ENCODE measurements at regions not wholly inside any gene's neighbourhood (a gene's known extent, or its start where the extent isn't known, plus 50 kb on each side); places are given as distances from the start of the nearest gene placed in this dataset.

GRCh38 chr7:157076466-157076865 is 62.3 kb upstream of the UBE3C start:
- peaks cover 0 to 26% of the 10 kb centered on the region in 2 donors for H3K27me3 ChIP-seq
- DNase-seq (ENCODE audit: low spot score in 2 of 2), result no peak
- no peak overlapping the region for H3K4me3 ChIP-seq
- no peak overlapping the region for H3K27ac ChIP-seq
- H3K36me3 ChIP-seq, result no peaks in the 10 kb centered on the region
- TF ChIP-seq CTCF (IDR thresholded peaks at IDR 0.05) (no peak), POLR2A (IDR thresholded peaks at IDR 0.05) (no peak), EP300 (IDR thresholded peaks at IDR 0.05) (no peak)
- H3K4me1 ChIP-seq, result peaks cover 0 to 6% (median 0%) of the 10 kb centered on the region in 4 donors
- peaks cover 0 to 15% (median 0%) of the 10 kb centered on the region in 4 donors for H3K9me3 ChIP-seq
- WGBS, 2 donors, result 85 to 90% methylated on average over 6 of the region's 6 CpGs

GRCh38 chr7:157077021-157077420 is 61.7 kb upstream of the UBE3C start:
- H3K9me3 ChIP-seq, result peaks cover 0 to 15% (median 0%) of the 10 kb centered on the region in 4 donors
- H3K27ac ChIP-seq, result no peak overlapping the region
- DNase-seq (ENCODE audit: low spot score in 2 of 2), result no peak
- whole genome bisulfite sequencing, 2 donors, result 65 to 67% methylated on average over 11 of the region's 11 CpGs
- H3K4me3 ChIP-seq, result no peak overlapping the region
- peaks cover 0 to 6% (median 0%) of the 10 kb centered on the region in 4 donors for H3K4me1 ChIP-seq
- TF ChIP-seq POLR2A (IDR thresholded peaks at IDR 0.05), result no peak
- no peak for TF ChIP-seq EP300 (IDR thresholded peaks at IDR 0.05)
- TF ChIP-seq CTCF (IDR thresholded peaks at IDR 0.05), result no peak
- H3K27me3 ChIP-seq, result peaks cover 0 to 26% of the 10 kb centered on the region in 2 donors
- H3K36me3 ChIP-seq, result no peaks in the 10 kb centered on the region

- Histone ChIP-seq H3K36me3 (no peaks in the 10 kb centered on the region), H3K27me3 (peaks cover 0 to 26% of the 10 kb centered on the region in 2 donors), H3K4me1 (peaks cover 0 to 6% (median 0%) of the 10 kb centered on the region in 4 donors), H3K27ac (no peak overlapping the region), H3K4me3 (no peak overlapping the region), H3K9me3 (peaks cover 0 to 18% (median 0%) of the 10 kb centered on the region in 4 donors)
- 5 to 12% methylated on average over 43 to 44 of the region's 44 CpGs for WGBS, 2 donors
- no peak for DNase-seq (ENCODE audit: low spot score in 2 of 2)
- TF ChIP-seq CTCF (IDR thresholded peaks at IDR 0.05) (no peak), EP300 (IDR thresholded peaks at IDR 0.05) (no peak), POLR2A (IDR thresholded peaks at IDR 0.05) (no peak)
Observed at GRCh38 chr7:157077986-157078644, 60.6 kb upstream of the UBE3C start.

- Histone ChIP-seq H3K27ac (no peak overlapping the region), H3K36me3 (no peaks in the 10 kb centered on the region), H3K27me3 (peaks cover 0 to 26% of the 10 kb centered on the region in 2 donors), H3K4me1 (peaks cover 0 to 6% (median 0%) of the 10 kb centered on the region in 4 donors), H3K9me3 (peaks cover 0 to 28% (median 2%) of the 10 kb centered on the region in 4 donors), H3K4me3 (no peak overlapping the region)
- no peak for TF ChIP-seq CTCF (IDR thresholded peaks at IDR 0.05)
- no peak for TF ChIP-seq EP300 (IDR thresholded peaks at IDR 0.05)
- TF ChIP-seq POLR2A (IDR thresholded peaks at IDR 0.05), result no peak
- WGBS, 2 donors, result 62 to 66% methylated on average over 7 of the region's 7 CpGs
- no peak for DNase-seq (ENCODE audit: low spot score in 2 of 2)
Observed at GRCh38 chr7:157079116-157079515, 59.6 kb upstream of the UBE3C start.

- Histone ChIP-seq H3K4me1 (peaks cover 0 to 6% (median 0%) of the 10 kb centered on the region in 4 donors), H3K4me3 (no peak overlapping the region), H3K27me3 (peaks cover 0 to 26% of the 10 kb centered on the region in 2 donors), H3K36me3 (no peaks in the 10 kb centered on the region), H3K27ac (no peak overlapping the region), H3K9me3 (peaks cover 0 to 39% (median 4%) of the 10 kb centered on the region in 4 donors)
- WGBS, 2 donors, result 90 to 93% methylated on average over 10 of the region's 10 CpGs
- TF ChIP-seq EP300 (IDR thresholded peaks at IDR 0.05), result no peak
- TF ChIP-seq POLR2A (IDR thresholded peaks at IDR 0.05), result no peak
- no peak for TF ChIP-seq CTCF (IDR thresholded peaks at IDR 0.05)
- no peak for DNase-seq (ENCODE audit: low spot score in 2 of 2)
Observed at GRCh38 chr7:157080111-157080730, 58.5 kb upstream of the UBE3C start.

All from tibial nerve (tissue), 4 donors.